ENCODE measurements at regions not wholly inside any gene's neighbourhood (a gene's known extent, or its start where the extent isn't known, plus 50 kb on each side); places are given as distances from the start of the nearest gene placed in this dataset.

DNA sequence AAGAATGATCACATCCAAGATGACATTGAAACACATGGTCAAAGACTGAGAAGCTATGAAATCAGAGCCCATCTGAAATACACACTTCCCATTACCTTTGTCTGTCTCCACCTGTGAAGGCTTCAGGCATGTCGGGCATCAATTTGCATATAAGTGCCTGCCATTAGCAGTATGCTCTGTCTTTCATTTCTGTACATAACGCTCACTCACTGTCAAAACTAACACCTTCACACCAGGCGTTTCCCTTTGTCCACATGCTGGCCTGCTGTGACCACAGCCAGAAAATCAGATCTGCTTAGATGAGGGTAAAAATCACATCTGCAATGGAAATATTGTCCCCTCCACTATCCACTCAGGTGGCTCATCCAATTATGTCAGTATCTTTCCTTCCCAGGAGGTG is 524.8 kb downstream of the TOX3 start:
- ChIA-PET POLR2A (ENCODE audit: unreplicated experiment) (no interaction called here), CTCF (no interaction called here)
- DNase-seq, result no peak
- H3K9me2 ChIP-seq (ENCODE audit: insufficient read depth), result no peaks in the 10 kb centered on the region
- TF ChIP-seq EZH2 (IDR thresholded peaks at IDR 0.05; ENCODE audit: low read depth), result no peak
- TF ChIP-seq, protein P1, sequence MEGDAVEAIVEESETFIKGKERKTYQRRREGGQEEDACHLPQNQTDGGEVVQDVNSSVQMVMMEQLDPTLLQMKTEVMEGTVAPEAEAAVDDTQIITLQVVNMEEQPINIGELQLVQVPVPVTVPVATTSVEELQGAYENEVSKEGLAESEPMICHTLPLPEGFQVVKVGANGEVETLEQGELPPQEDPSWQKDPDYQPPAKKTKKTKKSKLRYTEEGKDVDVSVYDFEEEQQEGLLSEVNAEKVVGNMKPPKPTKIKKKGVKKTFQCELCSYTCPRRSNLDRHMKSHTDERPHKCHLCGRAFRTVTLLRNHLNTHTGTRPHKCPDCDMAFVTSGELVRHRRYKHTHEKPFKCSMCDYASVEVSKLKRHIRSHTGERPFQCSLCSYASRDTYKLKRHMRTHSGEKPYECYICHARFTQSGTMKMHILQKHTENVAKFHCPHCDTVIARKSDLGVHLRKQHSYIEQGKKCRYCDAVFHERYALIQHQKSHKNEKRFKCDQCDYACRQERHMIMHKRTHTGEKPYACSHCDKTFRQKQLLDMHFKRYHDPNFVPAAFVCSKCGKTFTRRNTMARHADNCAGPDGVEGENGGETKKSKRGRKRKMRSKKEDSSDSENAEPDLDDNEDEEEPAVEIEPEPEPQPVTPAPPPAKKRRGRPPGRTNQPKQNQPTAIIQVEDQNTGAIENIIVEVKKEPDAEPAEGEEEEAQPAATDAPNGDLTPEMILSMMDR (conservative IDR thresholded peaks at IDR 0.05), result no peak
- no TSS peak for BruUV-seq (replicated peaks)
- H2AFZ ChIP-seq, result no peak overlapping the region
- no peaks in the 10 kb centered on the region for H3K36me3 ChIP-seq (ENCODE audit: low read depth)
- no peak overlapping the region for H3K4me2 ChIP-seq
- no peaks in the 10 kb centered on the region for H3K4me1 ChIP-seq (replicated peaks; ENCODE audit: insufficient read depth)
- H4K20me1 ChIP-seq (ENCODE audit: insufficient read depth), result no peaks in the 10 kb centered on the region
- no peaks in the 10 kb centered on the region for H3K27me3 ChIP-seq (ENCODE audit: insufficient read depth, low read depth)
- H3K27ac ChIP-seq, result no peak overlapping the region
- no peaks in the 10 kb centered on the region for H3F3A ChIP-seq (ENCODE audit: insufficient read depth, low read depth)
- no peaks in the 10 kb centered on the region for H3K9me3 ChIP-seq (ENCODE audit: insufficient read depth, low read depth)
- no peaks in the 10 kb centered on the region for H3K79me2 ChIP-seq (ENCODE audit: low read depth)
- intact Hi-C loops (cut with micrococcal nuclease; ENCODE audit: unreplicated experiment), result no loop called here
- no peak overlapping the region for H3K4me3 ChIP-seq

DNA sequence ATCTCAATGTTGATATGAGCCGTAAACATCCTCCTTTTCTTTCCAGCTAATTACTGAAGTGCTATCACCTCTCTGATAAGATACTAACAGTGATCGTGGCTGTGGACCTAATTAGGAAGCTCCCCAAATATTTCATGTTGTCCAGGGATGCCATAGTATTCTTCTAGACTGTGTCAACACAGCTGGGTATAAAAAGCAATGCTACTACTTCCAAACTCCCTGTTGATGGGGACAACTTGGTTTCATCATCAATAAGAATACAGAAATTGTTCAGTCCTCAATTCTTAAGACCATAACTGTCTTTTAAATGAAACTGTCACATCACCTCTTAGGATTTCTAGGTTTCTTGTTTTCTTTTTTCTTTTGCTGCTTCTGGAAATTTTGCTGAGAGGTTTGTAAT is 530.6 kb downstream of the TOX3 start:
- TF ChIP-seq, protein P1 (conservative IDR thresholded peaks at IDR 0.05), result no peak
- TF ChIP-seq EZH2 (IDR thresholded peaks at IDR 0.05; ENCODE audit: low read depth), result no peak
- Histone ChIP-seq H2AFZ (no peak overlapping the region), H3K36me3 (ENCODE audit: low read depth) (no peaks in the 10 kb centered on the region), H3K9me3 (ENCODE audit: insufficient read depth, low read depth) (no peaks in the 10 kb centered on the region), H3K27me3 (ENCODE audit: insufficient read depth, low read depth) (no peaks in the 10 kb centered on the region), H3F3A (ENCODE audit: insufficient read depth, low read depth) (no peaks in the 10 kb centered on the region), H3K4me2 (no peak overlapping the region), H3K4me1 (replicated peaks; ENCODE audit: insufficient read depth) (no peaks in the 10 kb centered on the region), H4K20me1 (ENCODE audit: insufficient read depth) (no peaks in the 10 kb centered on the region), H3K4me3 (no peak overlapping the region), H3K27ac (no peak overlapping the region), H3K9me2 (ENCODE audit: insufficient read depth) (no peaks in the 10 kb centered on the region), H3K79me2 (ENCODE audit: low read depth) (no peaks in the 10 kb centered on the region)
- POLR2A ChIA-PET (ENCODE audit: unreplicated experiment), result no interaction called here
- intact Hi-C loops (cut with micrococcal nuclease; ENCODE audit: unreplicated experiment), result no loop called here
- CTCF ChIA-PET, result no interaction called here
- no TSS peak for BruUV-seq (replicated peaks)
- no peak for DNase-seq

DNA sequence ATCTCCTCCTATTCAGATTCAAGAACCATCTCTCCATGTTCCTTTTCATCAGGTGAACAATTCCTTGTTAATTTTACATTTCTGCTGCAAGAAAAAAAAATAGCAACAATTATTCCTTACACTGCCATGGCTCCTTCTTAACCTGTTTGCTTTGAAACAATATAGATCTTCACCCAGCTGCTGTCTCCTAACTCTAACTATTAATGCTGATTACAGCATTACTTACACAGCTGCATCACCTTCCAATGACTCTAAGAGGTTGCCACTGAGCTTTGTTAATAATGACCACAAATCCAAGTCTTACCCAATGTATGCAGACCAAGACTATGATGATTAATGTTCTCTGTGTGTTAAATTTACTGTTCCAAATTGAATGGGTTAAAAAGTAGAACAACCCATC is 541.4 kb downstream of the TOX3 start:
- no peaks in the 10 kb centered on the region for H3K9me3 ChIP-seq (ENCODE audit: insufficient read depth, low read depth)
- H3F3A ChIP-seq (ENCODE audit: insufficient read depth, low read depth), result no peaks in the 10 kb centered on the region
- no peaks in the 10 kb centered on the region for H4K20me1 ChIP-seq (ENCODE audit: insufficient read depth)
- no peaks in the 10 kb centered on the region for H3K4me1 ChIP-seq (replicated peaks; ENCODE audit: insufficient read depth)
- no peaks in the 10 kb centered on the region for H3K79me2 ChIP-seq (ENCODE audit: low read depth)
- H3K4me3 ChIP-seq, result no peak overlapping the region
- CTCF ChIA-PET, result no interaction called here
- POLR2A ChIA-PET (ENCODE audit: unreplicated experiment), result no interaction called here
- H3K9me2 ChIP-seq (ENCODE audit: insufficient read depth), result no peaks in the 10 kb centered on the region
- TF ChIP-seq, protein P1 (conservative IDR thresholded peaks at IDR 0.05), result no peak
- no peak for TF ChIP-seq EZH2 (IDR thresholded peaks at IDR 0.05; ENCODE audit: low read depth)
- no TSS peak for BruUV-seq (replicated peaks)
- no peaks in the 10 kb centered on the region for H3K27me3 ChIP-seq (ENCODE audit: insufficient read depth, low read depth)
- no peak overlapping the region for H2AFZ ChIP-seq
- no peak overlapping the region for H3K4me2 ChIP-seq
- no peak for DNase-seq
- intact Hi-C loops (cut with micrococcal nuclease; ENCODE audit: unreplicated experiment), result no loop called here
- no peak overlapping the region for H3K27ac ChIP-seq
- H3K36me3 ChIP-seq (ENCODE audit: low read depth), result no peaks in the 10 kb centered on the region
